ENCODE measurements at regions not wholly inside any gene's neighbourhood (a gene's known extent, or its start where the extent isn't known, plus 50 kb on each side); places are given as distances from the start of the nearest gene placed in this dataset.
A peak's percentile ranks its signal among the peaks of the same experiment; 100 is the strongest.

DNA sequence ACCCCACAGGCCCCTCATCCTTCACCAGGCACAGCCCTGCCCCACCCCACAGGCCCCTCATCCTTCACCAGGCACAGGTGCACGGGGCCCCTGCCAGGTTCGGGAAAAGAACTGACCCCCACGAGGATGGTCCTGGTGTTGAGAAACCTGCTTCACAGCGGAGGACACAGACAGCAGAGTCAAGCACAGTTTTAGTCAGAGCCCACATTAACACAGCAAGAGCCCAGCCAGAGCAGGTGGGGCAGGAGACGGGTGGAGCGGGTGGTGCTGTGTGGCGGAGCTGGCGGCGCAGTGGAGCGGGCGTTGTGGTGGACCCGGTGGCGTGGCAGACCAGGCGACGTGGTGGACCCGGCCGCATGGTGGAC lies 1085.5 kb downstream of the BRD1 start:
- peak in 2 of 5 donors; percentile 4 to 9 for DNase-seq
- no peak for TF ChIP-seq POLR2A (IDR thresholded peaks at IDR 0.05)
- TF ChIP-seq EP300 (IDR thresholded peaks at IDR 0.05): no peak
- TF ChIP-seq, protein P1, sequence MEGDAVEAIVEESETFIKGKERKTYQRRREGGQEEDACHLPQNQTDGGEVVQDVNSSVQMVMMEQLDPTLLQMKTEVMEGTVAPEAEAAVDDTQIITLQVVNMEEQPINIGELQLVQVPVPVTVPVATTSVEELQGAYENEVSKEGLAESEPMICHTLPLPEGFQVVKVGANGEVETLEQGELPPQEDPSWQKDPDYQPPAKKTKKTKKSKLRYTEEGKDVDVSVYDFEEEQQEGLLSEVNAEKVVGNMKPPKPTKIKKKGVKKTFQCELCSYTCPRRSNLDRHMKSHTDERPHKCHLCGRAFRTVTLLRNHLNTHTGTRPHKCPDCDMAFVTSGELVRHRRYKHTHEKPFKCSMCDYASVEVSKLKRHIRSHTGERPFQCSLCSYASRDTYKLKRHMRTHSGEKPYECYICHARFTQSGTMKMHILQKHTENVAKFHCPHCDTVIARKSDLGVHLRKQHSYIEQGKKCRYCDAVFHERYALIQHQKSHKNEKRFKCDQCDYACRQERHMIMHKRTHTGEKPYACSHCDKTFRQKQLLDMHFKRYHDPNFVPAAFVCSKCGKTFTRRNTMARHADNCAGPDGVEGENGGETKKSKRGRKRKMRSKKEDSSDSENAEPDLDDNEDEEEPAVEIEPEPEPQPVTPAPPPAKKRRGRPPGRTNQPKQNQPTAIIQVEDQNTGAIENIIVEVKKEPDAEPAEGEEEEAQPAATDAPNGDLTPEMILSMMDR (IDR thresholded peaks at IDR 0.05): no peak
- Histone ChIP-seq H3K4me3 (no peak overlapping the region), H3K4me1 (ENCODE audit: insufficient read depth) (no peaks in the 10 kb centered on the region), H3K9me3 (no peaks in the 10 kb centered on the region), H3K27ac (no peak overlapping the region), H3K27me3 (no peaks in the 10 kb centered on the region), H3K36me3 (no peaks in the 10 kb centered on the region)
- WGBS, 3 donors: 97 to 98% (median 98%) methylated on average over 17 of the region's 17 CpGs
- intact Hi-C loops (cut with DNase I): no loop called here

DNA sequence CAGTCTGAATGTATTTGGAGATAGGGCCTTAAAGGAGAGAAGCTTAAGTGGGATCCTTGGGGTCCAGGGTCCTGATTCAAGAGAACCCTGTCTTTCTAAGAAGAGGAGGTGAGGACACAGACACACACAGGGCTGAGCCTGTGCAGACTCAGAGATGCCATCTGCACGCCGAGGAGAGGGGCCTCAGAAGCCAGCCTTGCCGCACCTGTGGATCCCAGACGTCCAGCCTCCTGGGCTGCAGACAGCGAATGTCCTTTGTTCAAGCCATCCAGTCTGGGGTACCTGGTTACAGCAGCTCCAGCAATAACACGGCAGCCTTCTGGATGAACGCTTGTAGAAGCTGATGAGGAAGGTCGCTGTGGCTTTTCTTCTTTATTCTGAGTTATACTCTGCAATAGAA lies 1086.1 kb downstream of the BRD1 start:
- Histone ChIP-seq H3K4me1 (ENCODE audit: insufficient read depth) (no peaks in the 10 kb centered on the region), H3K36me3 (no peaks in the 10 kb centered on the region), H3K4me3 (no peak overlapping the region), H3K27me3 (no peaks in the 10 kb centered on the region), H3K9me3 (no peaks in the 10 kb centered on the region), H3K27ac (no peak overlapping the region)
- no peak for TF ChIP-seq POLR2A (IDR thresholded peaks at IDR 0.05)
- TF ChIP-seq EP300 (IDR thresholded peaks at IDR 0.05): no peak
- TF ChIP-seq, protein P1 (IDR thresholded peaks at IDR 0.05): no peak
- peak in 1 of 5 donors; percentile 0 for DNase-seq
- intact Hi-C loops (cut with DNase I): no loop called here
- WGBS, 3 donors: 90 to 94% (median 92%) methylated on average over 8 of the region's 8 CpGs

DNA sequence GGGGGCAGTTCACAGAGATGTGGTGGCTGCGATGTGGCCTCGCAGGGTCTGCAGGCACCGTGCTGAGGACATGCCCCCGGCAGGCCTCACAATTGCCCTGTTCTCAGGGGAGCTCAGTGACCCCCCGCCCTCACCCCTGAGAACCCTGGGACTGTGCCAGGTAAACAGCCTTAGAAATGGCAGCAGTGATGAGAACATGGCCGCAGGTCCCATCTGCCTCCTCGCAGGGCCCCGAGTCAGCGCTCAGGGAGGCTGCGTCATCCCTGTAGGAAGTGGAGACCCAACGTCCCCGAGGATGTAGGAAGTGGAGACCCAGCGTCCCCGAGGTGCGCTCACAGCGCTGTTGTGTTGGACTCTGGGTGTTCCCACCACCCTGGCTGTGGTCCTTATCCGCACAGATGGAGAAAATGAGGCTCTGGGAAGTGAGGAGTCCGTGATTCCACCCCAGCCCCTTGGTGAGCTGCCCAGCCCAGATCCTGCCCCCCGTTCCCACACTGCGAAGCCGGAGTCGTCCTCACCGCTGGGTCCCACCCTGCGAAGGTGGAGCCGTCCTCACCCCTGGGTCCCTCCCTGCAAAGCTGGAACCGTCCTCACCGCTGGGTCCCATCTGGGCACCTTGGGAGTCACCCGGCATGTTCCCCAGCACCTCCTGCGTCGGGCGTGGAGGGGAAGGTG lies 1086.8 kb downstream of the BRD1 start:
- Histone ChIP-seq H3K36me3 (no peaks in the 10 kb centered on the region), H3K9me3 (no peaks in the 10 kb centered on the region), H3K4me3 (no peak overlapping the region), H3K27me3 (no peaks in the 10 kb centered on the region), H3K27ac (no peak overlapping the region), H3K4me1 (ENCODE audit: insufficient read depth) (no peaks in the 10 kb centered on the region)
- DNase-seq: peak in 1 of 5 donors; percentile 5
- intact Hi-C loops (cut with DNase I): no loop called here
- no peak for TF ChIP-seq EP300 (IDR thresholded peaks at IDR 0.05)
- TF ChIP-seq, protein P1 (IDR thresholded peaks at IDR 0.05): no peak
- no peak for TF ChIP-seq POLR2A (IDR thresholded peaks at IDR 0.05)
- 93 to 95% (median 94%) methylated on average over 27 to 31 of the region's 31 CpGs for WGBS, 3 donors

DNA sequence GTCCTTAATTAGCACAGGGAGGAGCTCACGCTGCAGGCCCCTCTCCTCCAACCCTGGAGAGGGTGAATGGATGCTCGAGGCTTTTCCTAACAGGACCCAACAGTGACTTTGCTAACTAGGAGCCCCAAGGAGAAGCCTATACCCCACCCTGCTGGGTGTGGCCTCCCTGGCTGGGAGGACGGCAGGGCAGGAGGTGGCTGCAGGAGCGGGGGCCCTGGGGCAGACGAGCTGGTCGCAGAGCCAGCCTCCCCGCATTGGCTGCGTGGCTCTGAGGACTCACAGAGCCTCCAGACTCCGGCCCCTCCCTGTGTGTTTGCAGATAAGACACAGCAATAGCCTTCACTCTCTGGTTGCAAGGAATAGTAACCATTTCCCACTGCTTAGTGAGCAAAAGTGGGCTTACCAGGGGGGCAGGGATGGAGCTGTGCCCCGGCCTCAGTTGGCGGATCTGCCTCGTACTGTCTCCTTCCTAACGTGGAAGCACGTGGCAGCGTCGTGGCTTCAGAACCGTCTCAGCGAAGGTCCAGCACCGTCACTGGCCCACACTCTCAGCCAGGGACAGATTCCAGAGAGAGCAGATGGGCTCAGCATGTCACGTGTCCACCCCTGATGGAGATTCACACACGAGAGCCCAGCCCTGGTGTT lies 1087.5 kb downstream of the BRD1 start:
- no peak for TF ChIP-seq POLR2A (IDR thresholded peaks at IDR 0.05)
- TF ChIP-seq EP300 (IDR thresholded peaks at IDR 0.05): no peak
- TF ChIP-seq, protein P1 (IDR thresholded peaks at IDR 0.05): no peak
- Histone ChIP-seq H3K27ac (no peak overlapping the region), H3K4me3 (no peak overlapping the region), H3K9me3 (no peaks in the 10 kb centered on the region), H3K4me1 (ENCODE audit: insufficient read depth) (no peaks in the 10 kb centered on the region), H3K36me3 (no peaks in the 10 kb centered on the region), H3K27me3 (no peaks in the 10 kb centered on the region)
- WGBS, 3 donors: 69 to 83% (median 73%) methylated on average over 21 of the region's 21 CpGs
- intact Hi-C loops (cut with DNase I): no loop called here
- DNase-seq: peak in 2 of 5 donors; percentile 4 to 15
